ENCODE measurements at regions not wholly inside any gene's neighbourhood (a gene's known extent, or its start where the extent isn't known, plus 50 kb on each side); places are given as distances from the start of the nearest gene placed in this dataset.

DNA sequence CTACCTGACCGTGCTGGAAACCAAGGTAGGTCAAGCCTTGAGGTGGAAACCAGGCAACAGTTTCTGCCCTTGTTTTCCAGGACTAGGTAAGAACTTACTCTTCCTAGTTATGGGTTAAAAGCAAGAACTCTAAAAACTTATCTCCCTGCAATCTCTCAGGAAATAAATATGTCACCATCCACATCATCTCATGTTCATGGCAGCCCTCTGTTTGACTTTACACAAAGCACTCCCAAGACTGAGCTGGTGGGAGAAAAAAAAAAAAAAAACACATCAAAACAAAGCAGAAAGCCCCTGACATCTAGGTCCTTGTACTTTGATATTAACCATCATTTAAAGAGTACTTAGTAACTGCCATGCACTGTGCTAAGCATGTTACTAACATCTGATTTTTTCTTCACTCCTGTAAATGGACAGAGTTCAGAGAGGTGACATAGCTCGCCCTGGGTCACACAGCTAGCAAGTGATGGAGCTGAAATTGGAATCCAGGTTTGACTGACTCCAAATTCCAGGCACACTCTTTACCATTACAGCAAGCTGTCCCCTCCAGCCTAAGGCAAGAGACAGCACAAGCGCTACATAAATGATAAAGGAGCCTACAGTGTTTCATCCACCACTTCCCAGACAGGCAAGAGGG, 102.8 kb upstream of the NOCT start:
- TF ChIP-seq RAD21 (IDR thresholded peaks at IDR 0.05; ENCODE audit: low read length) (no peak), POLR2A (IDR thresholded peaks at IDR 0.05; ENCODE audit: low read depth, low read length) (no peak), FOS (IDR thresholded peaks at IDR 0.05; ENCODE audit: low read depth, low read length) (no peak), CTCF (conservative IDR thresholded peaks at IDR 0.05; ENCODE audit: low read depth, low read length) (no peak), RFX5 (IDR thresholded peaks at IDR 0.05; ENCODE audit: low read depth, low read length) (no peak), MAZ (IDR thresholded peaks at IDR 0.05; ENCODE audit: borderline replicate concordance, low read depth, low read length) (no peak), NFE2L2 (IDR thresholded peaks at IDR 0.05; ENCODE audit: low read depth, low read length) (no peak), CEBPB (IDR thresholded peaks at IDR 0.05; ENCODE audit: low read depth, low read length) (no peak), SMC3 (IDR thresholded peaks at IDR 0.05; ENCODE audit: low read depth, low read length) (no peak), RCOR1 (IDR thresholded peaks at IDR 0.05; ENCODE audit: insufficient replicate concordance, low read length) (no peak)
- TF ChIP-seq, protein P1, sequence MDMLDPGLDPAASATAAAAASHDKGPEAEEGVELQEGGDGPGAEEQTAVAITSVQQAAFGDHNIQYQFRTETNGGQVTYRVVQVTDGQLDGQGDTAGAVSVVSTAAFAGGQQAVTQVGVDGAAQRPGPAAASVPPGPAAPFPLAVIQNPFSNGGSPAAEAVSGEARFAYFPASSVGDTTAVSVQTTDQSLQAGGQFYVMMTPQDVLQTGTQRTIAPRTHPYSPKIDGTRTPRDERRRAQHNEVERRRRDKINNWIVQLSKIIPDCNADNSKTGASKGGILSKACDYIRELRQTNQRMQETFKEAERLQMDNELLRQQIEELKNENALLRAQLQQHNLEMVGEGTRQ (IDR thresholded peaks at IDR 0.05; ENCODE audit: low read depth, low read length): no peak
